Calu3 (cell line): ENCODE measurements at regions not wholly inside any gene's neighbourhood (a gene's known extent, or its start where the extent isn't known, plus 50 kb on each side); places are given as distances from the start of the nearest gene placed in this dataset.
"Not testable (repeated sequence)": the region's sequence is repeated elsewhere in the genome, so short reads cannot be mapped to it uniquely, and the experiment has no call there.

Source experiments
- BruUV-seq: library from RNA; stranded (reverse); fragments of 400-500 nt; replicated peaks from 2 replicates; lab custom pipeline; 2021; lab: Mats Ljungman, UMichigan
- CTCF ChIA-PET: fragments of 300-600 bp; sonication (Branson Sonifier 250); formaldehyde crosslinking; loops from one replicate; lab custom pipeline; 2022; ENCODE audit warnings: antibody characterized with exemption; lab: Charles Lee
- DNase-seq: peaks from one replicate; pipeline ENCODE4 v3.0.0; 2022
- H3K27ac Mint-ChIP-seq: one replicate; pipeline ENCODE4 v1.8.0; 2022; ENCODE audit warnings: mixed read lengths; ENCODE audit not compliant: unreplicated experiment
- H3K27me3 Mint-ChIP-seq: one replicate; pipeline ENCODE4 v1.8.0; 2022; ENCODE audit warnings: mixed read lengths; ENCODE audit not compliant: unreplicated experiment
- H3K36me3 Mint-ChIP-seq: one replicate; pipeline ENCODE4 v1.8.0; 2022; ENCODE audit warnings: mild to moderate bottlenecking, moderate library complexity, mixed read lengths; ENCODE audit not compliant: insufficient read depth, unreplicated experiment
- H3K4me1 Mint-ChIP-seq: one replicate; pipeline ENCODE4 v1.8.0; 2022; ENCODE audit warnings: mild to moderate bottlenecking, low read depth, mixed read lengths; ENCODE audit not compliant: unreplicated experiment
- H3K4me3 Mint-ChIP-seq: one replicate; pipeline ENCODE4 v1.8.0; 2022; ENCODE audit warnings: mild to moderate bottlenecking, low read depth, moderate library complexity, mixed read lengths; ENCODE audit not compliant: unreplicated experiment
- H3K9me3 Mint-ChIP-seq: one replicate; pipeline ENCODE4 v1.8.0; 2022; ENCODE audit warnings: low read depth, mixed read lengths; ENCODE audit not compliant: unreplicated experiment
- intact Hi-C: fragments of 100-400 bp; cut with micrococcal nuclease; formaldehyde crosslinking; loops from one replicate; pipeline ENCODE4 v1.10.0; 2022; ENCODE audit not compliant: unreplicated experiment
- TF ChIP-seq, protein P1 (sequence below): fragments of 200-600 bp; IDR thresholded peaks from one replicate; pipeline ENCODE4 v1.8.0; 2022; ENCODE audit warnings: antibody characterized with exemption; ENCODE audit not compliant: unreplicated experiment

DNA sequence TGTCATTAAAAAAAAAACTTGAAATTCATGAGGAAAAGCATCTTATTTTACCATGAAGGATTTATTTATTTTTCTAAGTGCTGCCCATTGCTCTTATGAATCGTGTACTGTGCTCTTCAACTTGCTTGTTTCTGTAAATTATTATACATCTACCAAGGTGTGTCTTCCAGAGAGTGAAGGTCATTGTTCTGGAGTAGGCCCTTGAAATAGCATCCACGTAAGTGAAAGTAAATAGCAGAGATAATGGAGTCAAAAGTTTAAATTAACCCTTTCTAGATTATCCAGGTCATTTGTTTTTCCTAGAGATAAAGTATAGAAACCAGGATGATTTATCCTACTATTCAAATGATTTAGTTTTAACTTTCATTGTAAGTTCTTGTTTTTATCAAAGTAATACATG lies 473.1 kb downstream of the DIRAS2 start:
- intact Hi-C loops: no loop called here
- no TSS peak for BruUV-seq
- no peaks in the 10 kb centered on the region for H3K36me3 Mint-ChIP-seq

DNA sequence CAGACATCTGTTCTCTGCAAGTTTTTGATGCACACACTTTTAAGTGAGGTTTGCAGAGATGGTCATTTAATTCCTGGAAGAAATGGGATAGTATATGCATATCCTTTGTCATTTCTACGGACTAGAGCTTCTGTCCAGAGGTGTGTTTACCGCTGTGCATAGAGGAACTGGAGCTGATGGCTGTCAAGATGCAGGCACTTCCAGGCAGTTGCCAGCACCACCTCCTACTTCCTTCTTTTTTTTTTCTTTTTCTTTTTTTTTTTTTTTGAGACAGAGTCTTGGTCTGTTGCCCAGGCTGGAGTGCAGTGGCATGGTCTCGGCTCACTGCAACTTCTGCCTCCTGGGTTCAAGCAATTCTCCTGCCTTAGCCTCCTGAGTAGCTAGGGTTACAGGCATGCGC lies 468.7 kb downstream of the DIRAS2 start:
- BruUV-seq, intact Hi-C loops, H3K27ac Mint-ChIP-seq, CTCF ChIA-PET, H3K4me1 Mint-ChIP-seq, H3K9me3 Mint-ChIP-seq, H3K27me3 Mint-ChIP-seq, H3K36me3 Mint-ChIP-seq, DNase-seq, H3K4me3 Mint-ChIP-seq: not testable (repeated sequence)

More for the DNA sequence above, 473.1 kb downstream of the DIRAS2 start:
- TF ChIP-seq, protein P1, sequence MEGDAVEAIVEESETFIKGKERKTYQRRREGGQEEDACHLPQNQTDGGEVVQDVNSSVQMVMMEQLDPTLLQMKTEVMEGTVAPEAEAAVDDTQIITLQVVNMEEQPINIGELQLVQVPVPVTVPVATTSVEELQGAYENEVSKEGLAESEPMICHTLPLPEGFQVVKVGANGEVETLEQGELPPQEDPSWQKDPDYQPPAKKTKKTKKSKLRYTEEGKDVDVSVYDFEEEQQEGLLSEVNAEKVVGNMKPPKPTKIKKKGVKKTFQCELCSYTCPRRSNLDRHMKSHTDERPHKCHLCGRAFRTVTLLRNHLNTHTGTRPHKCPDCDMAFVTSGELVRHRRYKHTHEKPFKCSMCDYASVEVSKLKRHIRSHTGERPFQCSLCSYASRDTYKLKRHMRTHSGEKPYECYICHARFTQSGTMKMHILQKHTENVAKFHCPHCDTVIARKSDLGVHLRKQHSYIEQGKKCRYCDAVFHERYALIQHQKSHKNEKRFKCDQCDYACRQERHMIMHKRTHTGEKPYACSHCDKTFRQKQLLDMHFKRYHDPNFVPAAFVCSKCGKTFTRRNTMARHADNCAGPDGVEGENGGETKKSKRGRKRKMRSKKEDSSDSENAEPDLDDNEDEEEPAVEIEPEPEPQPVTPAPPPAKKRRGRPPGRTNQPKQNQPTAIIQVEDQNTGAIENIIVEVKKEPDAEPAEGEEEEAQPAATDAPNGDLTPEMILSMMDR: no peak
- Mint-ChIP-seq H3K4me3 (no peak overlapping the region), H3K9me3 (peaks cover 7% of the 10 kb centered on the region), H3K27me3 (no peaks in the 10 kb centered on the region), H3K27ac (no peak overlapping the region), H3K4me1 (peaks cover 21% of the 10 kb centered on the region)
- CTCF ChIA-PET: no interaction called here
- DNase-seq: no peak

DNA sequence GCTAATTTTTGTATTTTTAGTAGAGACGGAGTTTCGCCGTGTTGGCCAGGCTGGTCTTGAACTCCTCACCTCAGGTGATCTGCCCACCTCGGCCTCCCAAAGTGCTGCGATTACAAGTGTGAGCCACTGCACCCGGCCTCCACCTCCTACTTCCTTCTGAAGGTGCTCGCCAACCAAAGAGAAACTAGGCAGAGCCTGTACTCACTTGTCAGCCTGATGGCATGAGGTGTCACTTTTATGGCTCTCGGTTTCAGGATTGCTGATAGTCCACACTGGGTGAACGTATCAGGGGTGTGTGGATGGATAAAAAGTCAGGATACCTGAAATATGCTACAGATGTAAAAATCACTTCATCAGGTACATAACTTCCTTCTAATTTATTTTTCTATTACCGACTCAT lies 468.3 kb downstream of the DIRAS2 start:
- CTCF ChIA-PET, H3K9me3 Mint-ChIP-seq, H3K4me1 Mint-ChIP-seq, DNase-seq, H3K36me3 Mint-ChIP-seq, intact Hi-C loops, H3K27me3 Mint-ChIP-seq, H3K4me3 Mint-ChIP-seq, H3K27ac Mint-ChIP-seq, BruUV-seq: not testable (repeated sequence)

DNA sequence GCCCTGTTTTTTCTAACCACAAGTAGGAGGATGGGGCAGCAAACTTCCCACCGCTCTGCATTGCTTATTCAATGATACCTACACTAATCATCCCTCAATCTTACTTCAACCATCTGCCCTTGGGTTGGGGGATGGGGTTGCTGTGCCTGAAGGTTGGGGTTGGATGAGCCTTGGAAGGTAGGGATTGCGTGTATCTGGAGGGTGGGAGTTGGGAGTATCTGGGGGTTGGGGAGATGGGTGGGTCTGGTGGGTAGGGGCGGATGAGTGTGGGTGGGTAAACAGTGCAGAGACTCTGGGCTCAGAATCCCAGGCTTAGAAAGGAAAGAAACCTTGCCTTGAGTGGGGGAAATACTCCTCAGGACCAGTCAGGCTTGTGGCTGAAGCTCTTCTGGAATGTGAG lies 467.4 kb downstream of the DIRAS2 start:
- Mint-ChIP-seq H3K9me3 (peaks cover 7% of the 10 kb centered on the region), H3K27ac (no peak overlapping the region), H3K4me1 (no peaks in the 10 kb centered on the region), H3K27me3 (no peaks in the 10 kb centered on the region), H3K4me3 (no peak overlapping the region), H3K36me3 (no peaks in the 10 kb centered on the region)
- intact Hi-C loops: no loop called here
- no TSS peak for BruUV-seq
- DNase-seq: no peak
- CTCF ChIA-PET: interaction anchor here (0.7 kb wide), 1 partner anchor 16 kb away, joined by 3 read pairs; no protein-coding TSS in a partner anchor
- TF ChIP-seq, protein P1: no peak

DNA sequence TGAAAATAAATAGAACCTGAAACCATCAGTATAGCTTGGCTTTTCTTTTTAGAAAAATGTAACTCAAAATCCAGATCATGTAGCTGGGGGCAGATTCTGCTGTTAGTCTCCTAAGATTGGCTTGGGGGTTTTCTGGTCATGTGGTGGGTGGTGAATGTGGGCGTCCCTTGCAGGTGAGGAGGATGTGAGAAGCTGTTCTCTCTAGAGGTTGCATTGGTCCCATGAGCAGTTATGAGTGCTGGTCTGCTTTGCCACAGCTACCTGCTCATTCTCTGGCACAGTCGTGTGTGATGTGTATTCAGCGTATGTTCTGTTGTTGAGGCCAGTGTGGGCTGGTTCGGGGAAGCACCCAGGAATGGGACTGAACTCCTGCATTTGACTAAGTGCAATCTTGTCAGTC lies 466.8 kb downstream of the DIRAS2 start:
- Mint-ChIP-seq H3K4me1 (no peaks in the 10 kb centered on the region), H3K27ac (no peak overlapping the region), H3K9me3 (peaks cover 7% of the 10 kb centered on the region), H3K4me3 (no peak overlapping the region), H3K27me3 (no peaks in the 10 kb centered on the region), H3K36me3 (no peaks in the 10 kb centered on the region)
- no peak for DNase-seq
- CTCF ChIA-PET: no interaction called here
- intact Hi-C loops: no loop called here
- TF ChIP-seq, protein P1: no peak
- BruUV-seq: no TSS peak
